ENCODE measurements at regions not wholly inside any gene's neighbourhood (a gene's known extent, or its start where the extent isn't known, plus 50 kb on each side); places are given as distances from the start of the nearest gene placed in this dataset.

- no peak overlapping the region for H2AFZ ChIP-seq (ENCODE audit: low read depth, low read length)
- TF ChIP-seq MYC (IDR thresholded peaks at IDR 0.05; ENCODE audit: low read depth, low read length) (no peak), CTCF (IDR thresholded peaks at IDR 0.05; ENCODE audit: extremely low read depth in 1 of 2, insufficient read depth in 1 of 2, low read depth in 1 of 2, low read length in 2 of 2) (no peak), MAX (IDR thresholded peaks at IDR 0.05; ENCODE audit: insufficient read depth, insufficient read length) (no peak), GATA2 (IDR thresholded peaks at IDR 0.05; ENCODE audit: insufficient read depth, insufficient read length, low read depth, low read length) (no peak), FOS (IDR thresholded peaks at IDR 0.05; ENCODE audit: borderline replicate concordance, insufficient read depth, low read length) (no peak), EZH2 (IDR thresholded peaks at IDR 0.05; ENCODE audit: borderline replicate concordance, low read depth, low read length, severe bottlenecking) (no peak), POLR2AphosphoS5 (IDR thresholded peaks at IDR 0.05; ENCODE audit: insufficient read depth, low read depth, low read length) (no peak), JUN (IDR thresholded peaks at IDR 0.05; ENCODE audit: borderline replicate concordance, insufficient read depth, insufficient read length, low read depth) (no peak), POLR2A (IDR thresholded peaks at IDR 0.05; ENCODE audit: low read depth, low read length) (no peak)
- intact Hi-C loops (cut with micrococcal nuclease) (no loop called here), dilution Hi-C loops (cut with MboI; ENCODE audit: extremely low pct_ligation_motif_present, low sequenced_read_pairs) (no loop called here)
- H3K4me2 ChIP-seq (ENCODE audit: insufficient read depth, low read length): no peak overlapping the region
- H3K4me1 ChIP-seq (ENCODE audit: control insufficient read depth, extremely low read depth, insufficient read depth, low read length): no peaks in the 10 kb centered on the region
- H3K27ac ChIP-seq (ENCODE audit: insufficient read depth, low read depth, low read length): no peak overlapping the region
- H4K20me1 ChIP-seq (replicated peaks; ENCODE audit: control insufficient read depth, extremely low read depth, insufficient read depth, low read length): no peaks in the 10 kb centered on the region
- ChIA-PET POLR2A (no interaction called here), CTCF (no interaction called here)
- no TSS peak for BruUV-seq (replicated peaks)
- no peak overlapping the region for H3K9ac ChIP-seq (replicated peaks; ENCODE audit: extremely low read depth, insufficient read depth, low read length)
- no peaks in the 10 kb centered on the region for H3K9me3 ChIP-seq (replicated peaks; ENCODE audit: control insufficient read depth, insufficient read depth, low read length)
- H3K36me3 ChIP-seq (ENCODE audit: control insufficient read depth in 2 of 2, extremely low read depth in 1 of 2, insufficient read depth in 2 of 2, low read length in 2 of 2): no peaks in the 10 kb centered on the region
- no peaks in the 10 kb centered on the region for H3K27me3 ChIP-seq (ENCODE audit: control insufficient read depth in 2 of 2, insufficient read depth in 2 of 2, low read length in 2 of 2)
- H3K9me1 ChIP-seq (replicated peaks; ENCODE audit: control insufficient read depth, extremely low read depth, insufficient read depth, low read length): no peaks in the 10 kb centered on the region
- FAIRE-seq (no peak), DNase-seq (ENCODE audit: low read depth, low spot score) (no peak)
- no peaks in the 10 kb centered on the region for H3K79me2 ChIP-seq (ENCODE audit: control insufficient read depth, insufficient read depth, low read length)
- H3K4me3 ChIP-seq (replicated peaks in 1 of 3; ENCODE audit: insufficient read depth in 1 of 3, low read depth in 1 of 3, low read length in 3 of 3): no peak overlapping the region
These were observed 183.0 kb upstream of the HS6ST1 start for GRCh38 chr2:128501700-128502099.
